ENCODE measurements at regions not wholly inside any gene's neighbourhood (a gene's known extent, or its start where the extent isn't known, plus 50 kb on each side); places are given as distances from the start of the nearest gene placed in this dataset.

DNA sequence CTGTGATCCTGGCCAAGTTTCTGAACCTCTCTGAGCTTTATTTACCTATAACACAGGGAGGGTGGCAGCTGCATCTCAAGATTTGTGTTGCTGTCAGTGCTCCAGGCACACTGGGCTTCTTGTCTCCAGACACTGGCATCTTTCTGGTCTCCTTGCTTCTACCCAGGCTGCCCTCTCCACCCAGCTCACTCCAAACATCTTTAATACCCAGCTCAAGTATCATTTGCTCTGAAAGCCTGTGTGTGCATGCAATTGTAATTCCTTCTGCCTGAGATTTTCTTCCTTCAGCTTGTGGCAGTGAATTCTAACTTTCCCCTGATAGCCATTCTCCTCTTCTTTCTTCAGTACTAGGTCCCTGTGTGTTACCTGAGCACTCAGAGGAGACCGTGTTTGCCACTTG, 50.7 kb upstream of the USP7 start:
- TF ChIP-seq MAZ (IDR thresholded peaks at IDR 0.05; ENCODE audit: borderline replicate concordance, low read depth, low read length) (no peak), POLR2A (IDR thresholded peaks at IDR 0.05; ENCODE audit: low read depth, low read length) (no peak), RFX5 (IDR thresholded peaks at IDR 0.05; ENCODE audit: low read depth, low read length) (no peak), RCOR1 (IDR thresholded peaks at IDR 0.05; ENCODE audit: insufficient replicate concordance, low read length) (no peak), BHLHE40 (IDR thresholded peaks at IDR 0.05; ENCODE audit: low read depth, low read length) (no peak), SMC3 (IDR thresholded peaks at IDR 0.05; ENCODE audit: low read depth, low read length) (no peak), CHD1 (IDR thresholded peaks at IDR 0.05; ENCODE audit: low read depth, low read length) (no peak), MXI1 (IDR thresholded peaks at IDR 0.05; ENCODE audit: borderline replicate concordance, low read depth, low read length) (no peak), RAD21 (IDR thresholded peaks at IDR 0.05; ENCODE audit: low read length) (no peak), CEBPB (IDR thresholded peaks at IDR 0.05; ENCODE audit: low read depth, low read length) (no peak)
- TF ChIP-seq, protein P1, sequence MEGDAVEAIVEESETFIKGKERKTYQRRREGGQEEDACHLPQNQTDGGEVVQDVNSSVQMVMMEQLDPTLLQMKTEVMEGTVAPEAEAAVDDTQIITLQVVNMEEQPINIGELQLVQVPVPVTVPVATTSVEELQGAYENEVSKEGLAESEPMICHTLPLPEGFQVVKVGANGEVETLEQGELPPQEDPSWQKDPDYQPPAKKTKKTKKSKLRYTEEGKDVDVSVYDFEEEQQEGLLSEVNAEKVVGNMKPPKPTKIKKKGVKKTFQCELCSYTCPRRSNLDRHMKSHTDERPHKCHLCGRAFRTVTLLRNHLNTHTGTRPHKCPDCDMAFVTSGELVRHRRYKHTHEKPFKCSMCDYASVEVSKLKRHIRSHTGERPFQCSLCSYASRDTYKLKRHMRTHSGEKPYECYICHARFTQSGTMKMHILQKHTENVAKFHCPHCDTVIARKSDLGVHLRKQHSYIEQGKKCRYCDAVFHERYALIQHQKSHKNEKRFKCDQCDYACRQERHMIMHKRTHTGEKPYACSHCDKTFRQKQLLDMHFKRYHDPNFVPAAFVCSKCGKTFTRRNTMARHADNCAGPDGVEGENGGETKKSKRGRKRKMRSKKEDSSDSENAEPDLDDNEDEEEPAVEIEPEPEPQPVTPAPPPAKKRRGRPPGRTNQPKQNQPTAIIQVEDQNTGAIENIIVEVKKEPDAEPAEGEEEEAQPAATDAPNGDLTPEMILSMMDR (conservative IDR thresholded peaks at IDR 0.05; ENCODE audit: low read depth, low read length), result no peak
- TF ChIP-seq, protein P2, sequence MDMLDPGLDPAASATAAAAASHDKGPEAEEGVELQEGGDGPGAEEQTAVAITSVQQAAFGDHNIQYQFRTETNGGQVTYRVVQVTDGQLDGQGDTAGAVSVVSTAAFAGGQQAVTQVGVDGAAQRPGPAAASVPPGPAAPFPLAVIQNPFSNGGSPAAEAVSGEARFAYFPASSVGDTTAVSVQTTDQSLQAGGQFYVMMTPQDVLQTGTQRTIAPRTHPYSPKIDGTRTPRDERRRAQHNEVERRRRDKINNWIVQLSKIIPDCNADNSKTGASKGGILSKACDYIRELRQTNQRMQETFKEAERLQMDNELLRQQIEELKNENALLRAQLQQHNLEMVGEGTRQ (IDR thresholded peaks at IDR 0.05; ENCODE audit: low read depth, low read length), result no peak
- TF ChIP-seq, protein P3, sequence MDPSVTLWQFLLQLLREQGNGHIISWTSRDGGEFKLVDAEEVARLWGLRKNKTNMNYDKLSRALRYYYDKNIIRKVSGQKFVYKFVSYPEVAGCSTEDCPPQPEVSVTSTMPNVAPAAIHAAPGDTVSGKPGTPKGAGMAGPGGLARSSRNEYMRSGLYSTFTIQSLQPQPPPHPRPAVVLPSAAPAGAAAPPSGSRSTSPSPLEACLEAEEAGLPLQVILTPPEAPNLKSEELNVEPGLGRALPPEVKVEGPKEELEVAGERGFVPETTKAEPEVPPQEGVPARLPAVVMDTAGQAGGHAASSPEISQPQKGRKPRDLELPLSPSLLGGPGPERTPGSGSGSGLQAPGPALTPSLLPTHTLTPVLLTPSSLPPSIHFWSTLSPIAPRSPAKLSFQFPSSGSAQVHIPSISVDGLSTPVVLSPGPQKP (IDR thresholded peaks at IDR 0.05; ENCODE audit: borderline replicate concordance, low read depth, low read length), result no peak
